Thoracic aorta (tissue), 2 donors: ENCODE measurements at regions not wholly inside any gene's neighbourhood (a gene's known extent, or its start where the extent isn't known, plus 50 kb on each side); places are given as distances from the start of the nearest gene placed in this dataset.
"Not testable (repeated sequence)": the region's sequence is repeated elsewhere in the genome, so short reads cannot be mapped to it uniquely, and the experiment has no call there.

Experiments used
- ATAC-seq: fragments of 150-250 bp; one replicate; pipeline ENCODE4 v1.8.0; 2017; ENCODE audit warnings: low read depth; ENCODE audit not compliant: insufficient number of reproducible peaks, low FRiP score
- DNase-seq: peaks from one replicate; pipeline ENCODE4 v3.0.0-alpha.2; 2020; ENCODE audit warnings: low spot score
- H3K27ac ChIP-seq, 2 donors: fragments of 200-600 bp; sonication (generic); 1 replicate in 1 of 2; 2 replicates in 1 of 2; pipeline ENCODE4 v1.5.1; 2016; ENCODE audit warnings: mild to moderate bottlenecking in 2 of 2, moderate library complexity in 2 of 2
- H3K27me3 ChIP-seq: fragments of 200-600 bp; sonication (generic); replicated peaks from 2 replicates; pipeline ENCODE4 v1.6.0; 2016; ENCODE audit warnings: mild to moderate bottlenecking; ENCODE audit not compliant: insufficient read depth
- H3K36me3 ChIP-seq: fragments of 200-600 bp; sonication (generic); one replicate; pipeline ENCODE4 v1.5.1; 2016
- H3K4me1 ChIP-seq, 2 donors: fragments of 200-600 bp; sonication (generic); 1 replicate in 1 of 2; 2 replicates in 1 of 2; pipeline versions ENCODE4 v1.5.1 to v1.6.0; 2016; ENCODE audit warnings: low read depth in 2 of 2, mild to moderate bottlenecking in 1 of 2; ENCODE audit not compliant: control insufficient read depth in 1 of 2
- H3K4me3 ChIP-seq: fragments of 200-600 bp; sonication (generic); 2 replicates; pipeline ENCODE4 v1.5.1; 2016; ENCODE audit warnings: mild to moderate bottlenecking
- H3K9me3 ChIP-seq: fragments of 200-600 bp; sonication (generic); 2 replicates; pipeline ENCODE4 v1.5.1; 2016
- TF ChIP-seq, protein P1 (sequence below): fragments of 200-600 bp; sonication (generic); IDR thresholded peaks from one replicate; pipeline ENCODE4 v1.5.1; 2019; ENCODE audit warnings: antibody characterized with exemption

- H3K27me3 ChIP-seq, result no peaks in the 10 kb centered on the region
- no peaks in the 10 kb centered on the region for H3K36me3 ChIP-seq
- H3K4me1 ChIP-seq, result no peaks in the 10 kb centered on the region
- no peaks in the 10 kb centered on the region for H3K9me3 ChIP-seq
- no peak overlapping the region for H3K4me3 ChIP-seq
- TF ChIP-seq, protein P1, sequence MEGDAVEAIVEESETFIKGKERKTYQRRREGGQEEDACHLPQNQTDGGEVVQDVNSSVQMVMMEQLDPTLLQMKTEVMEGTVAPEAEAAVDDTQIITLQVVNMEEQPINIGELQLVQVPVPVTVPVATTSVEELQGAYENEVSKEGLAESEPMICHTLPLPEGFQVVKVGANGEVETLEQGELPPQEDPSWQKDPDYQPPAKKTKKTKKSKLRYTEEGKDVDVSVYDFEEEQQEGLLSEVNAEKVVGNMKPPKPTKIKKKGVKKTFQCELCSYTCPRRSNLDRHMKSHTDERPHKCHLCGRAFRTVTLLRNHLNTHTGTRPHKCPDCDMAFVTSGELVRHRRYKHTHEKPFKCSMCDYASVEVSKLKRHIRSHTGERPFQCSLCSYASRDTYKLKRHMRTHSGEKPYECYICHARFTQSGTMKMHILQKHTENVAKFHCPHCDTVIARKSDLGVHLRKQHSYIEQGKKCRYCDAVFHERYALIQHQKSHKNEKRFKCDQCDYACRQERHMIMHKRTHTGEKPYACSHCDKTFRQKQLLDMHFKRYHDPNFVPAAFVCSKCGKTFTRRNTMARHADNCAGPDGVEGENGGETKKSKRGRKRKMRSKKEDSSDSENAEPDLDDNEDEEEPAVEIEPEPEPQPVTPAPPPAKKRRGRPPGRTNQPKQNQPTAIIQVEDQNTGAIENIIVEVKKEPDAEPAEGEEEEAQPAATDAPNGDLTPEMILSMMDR, result no peak
- H3K27ac ChIP-seq, result no peak overlapping the region
- ATAC-seq (no peak), DNase-seq (no peak)
Observed at GRCh38 chr4:181830404-181831035, 412.7 kb upstream of the TENM3 start.

DNA sequence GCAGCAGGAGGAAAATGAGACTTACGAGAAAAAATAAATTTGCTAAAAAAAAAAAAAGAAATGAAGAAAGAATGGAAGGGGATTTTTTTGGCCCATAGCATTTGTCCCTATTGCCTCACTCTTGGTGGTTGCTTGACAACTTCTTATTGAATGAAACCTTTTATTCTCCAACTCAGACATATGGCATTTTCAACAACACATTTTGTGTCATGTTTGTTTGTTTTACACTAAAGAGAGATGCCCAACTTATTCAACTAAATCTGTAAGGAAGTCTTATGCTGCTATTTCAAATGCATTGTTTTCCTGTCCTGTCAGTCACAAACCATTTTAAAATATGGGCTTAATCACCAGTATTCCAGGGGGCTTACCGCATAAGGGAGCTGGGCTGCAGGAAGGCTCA lies 409.1 kb upstream of the TENM3 start:
- H3K4me1 ChIP-seq, result no peaks in the 10 kb centered on the region
- H3K27ac ChIP-seq, result no peak overlapping the region
- H3K27me3 ChIP-seq, result no peaks in the 10 kb centered on the region
- no peaks in the 10 kb centered on the region for H3K9me3 ChIP-seq
- DNase-seq (no peak), ATAC-seq (no peak)
- no peaks in the 10 kb centered on the region for H3K36me3 ChIP-seq
- TF ChIP-seq, protein P1, result no peak
- no peak overlapping the region for H3K4me3 ChIP-seq

DNA sequence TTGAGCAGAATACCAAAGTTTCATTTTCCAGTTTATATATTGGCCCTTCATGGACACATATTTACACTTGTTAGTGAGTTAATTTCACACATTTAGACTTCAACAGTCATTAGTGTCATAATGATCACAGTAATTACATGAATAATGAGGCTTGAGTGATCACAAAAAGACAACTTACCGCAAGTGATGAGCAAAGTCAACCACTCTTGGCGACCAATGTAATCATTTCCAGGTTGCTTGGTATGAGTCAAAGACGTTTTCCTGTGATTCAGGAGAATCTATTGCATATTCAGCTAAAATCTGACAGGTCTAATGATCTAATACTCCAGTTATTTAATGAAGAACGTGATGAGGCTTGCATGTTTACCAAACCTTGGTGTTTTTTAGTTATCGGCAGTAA lies 407.9 kb upstream of the TENM3 start:
- Histone ChIP-seq H3K4me1 (no peaks in the 10 kb centered on the region), H3K27me3 (no peaks in the 10 kb centered on the region), H3K36me3 (no peaks in the 10 kb centered on the region), H3K9me3 (no peaks in the 10 kb centered on the region), H3K27ac (no peak overlapping the region), H3K4me3 (no peak overlapping the region)
- DNase-seq (no peak), ATAC-seq (no peak)
- TF ChIP-seq, protein P1, result no peak

DNA sequence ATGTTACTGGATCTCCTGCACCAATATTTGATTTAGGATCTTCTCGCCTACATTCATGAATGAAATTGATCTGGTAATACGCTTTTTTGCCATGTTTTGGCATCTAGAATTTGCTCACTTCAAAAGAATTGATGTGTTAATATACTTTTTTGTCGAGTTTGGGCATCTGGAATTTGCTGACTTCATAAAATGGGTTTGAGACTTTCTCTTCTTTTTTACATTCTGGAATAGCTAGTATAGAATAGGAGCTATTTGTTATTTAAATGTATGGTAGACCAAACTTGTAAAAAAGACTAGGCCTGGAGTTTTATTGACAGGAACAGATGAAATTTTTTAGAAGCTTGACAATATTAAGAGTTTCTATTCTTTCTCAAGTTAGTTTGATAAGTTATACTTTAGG lies 404.9 kb upstream of the TENM3 start:
- Histone ChIP-seq H3K4me1 (no peaks in the 10 kb centered on the region), H3K9me3 (no peaks in the 10 kb centered on the region), H3K27me3 (no peaks in the 10 kb centered on the region), H3K4me3 (no peak overlapping the region), H3K27ac (no peak overlapping the region), H3K36me3 (no peaks in the 10 kb centered on the region)
- TF ChIP-seq, protein P1, result no peak
- no peak for DNase-seq
- no peak for ATAC-seq

DNA sequence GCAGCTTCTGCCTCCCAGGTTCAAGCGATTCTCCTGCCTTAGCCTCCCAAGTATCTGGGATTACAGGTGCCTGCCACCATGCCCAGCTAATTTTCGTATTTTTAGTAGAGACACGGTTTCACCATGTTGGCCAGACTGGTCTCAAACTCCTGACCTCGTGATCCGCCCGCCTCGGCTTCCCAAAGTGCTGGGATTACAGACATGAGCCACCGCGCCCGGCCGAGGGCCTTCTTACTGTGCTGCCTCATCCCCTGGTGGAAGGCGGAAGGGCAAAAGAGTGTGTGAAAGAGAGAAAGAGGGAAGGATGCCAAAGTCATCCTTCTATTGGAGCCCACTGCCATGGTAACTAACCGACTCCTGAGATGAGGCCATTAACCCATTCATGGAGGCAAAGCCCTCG lies 399.4 kb upstream of the TENM3 start:
- H3K27me3 ChIP-seq, ATAC-seq, H3K36me3 ChIP-seq, H3K27ac ChIP-seq, H3K4me1 ChIP-seq, DNase-seq, H3K4me3 ChIP-seq, H3K9me3 ChIP-seq: not testable (repeated sequence)

DNA sequence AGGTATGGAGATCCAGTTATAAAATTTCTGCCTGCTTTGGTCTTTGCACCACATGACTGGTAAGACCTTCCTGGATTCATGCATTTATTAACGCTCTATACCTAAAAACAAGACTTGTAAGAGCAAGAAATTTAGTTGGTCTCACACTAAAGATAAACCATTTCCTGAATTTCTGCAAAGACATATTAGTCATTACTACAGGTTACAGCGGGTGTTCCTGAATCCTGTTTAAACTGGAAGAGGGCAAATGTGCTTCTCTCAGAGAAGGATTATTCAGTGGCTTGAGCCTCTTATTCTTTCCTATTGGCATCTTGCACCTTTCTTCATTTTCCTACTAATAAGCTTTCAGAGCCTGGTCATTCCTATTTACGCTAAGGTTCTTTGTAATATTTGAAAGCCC lies 397.6 kb upstream of the TENM3 start:
- H3K4me3 ChIP-seq, result no peak overlapping the region
- H3K27me3 ChIP-seq, result no peaks in the 10 kb centered on the region
- DNase-seq (no peak), ATAC-seq (no peak)
- TF ChIP-seq, protein P1, result no peak
- no peaks in the 10 kb centered on the region for H3K36me3 ChIP-seq
- no peak overlapping the region for H3K27ac ChIP-seq
- H3K4me1 ChIP-seq, result no peaks in the 10 kb centered on the region
- H3K9me3 ChIP-seq, result no peaks in the 10 kb centered on the region
